Uterus (tissue), 3 donors: ENCODE measurements at regions not wholly inside any gene's neighbourhood (a gene's known extent, or its start where the extent isn't known, plus 50 kb on each side); places are given as distances from the start of the nearest gene placed in this dataset.

Experiments
- DNase-seq, 2 donors: peaks; one replicate each; pipeline ENCODE4 v3.0.0-alpha.2; 2019 to 2020
- H3K27ac ChIP-seq, 2 donors: fragments of 200-600 bp; sonication (generic); 1 replicate in 1 of 2; 2 replicates in 1 of 2; pipeline ENCODE4 v1.5.1; 2016 to 2018
- H3K27me3 ChIP-seq, 2 donors: fragments of 200-600 bp; sonication (generic); one replicate each; pipeline ENCODE4 v1.5.1; 2018 to 2019; ENCODE audit warnings: control low read depth in 1 of 2
- H3K36me3 ChIP-seq, 2 donors: fragments of 200-600 bp; sonication (generic); one replicate each; pipeline ENCODE4 v1.5.1; 2019; ENCODE audit warnings: control low read depth in 1 of 2
- H3K4me1 ChIP-seq, 2 donors: fragments of 200-600 bp; sonication (generic); one replicate each; pipeline ENCODE4 v1.5.1; 2018 to 2019; ENCODE audit warnings: control low read depth in 1 of 2
- H3K4me3 ChIP-seq, 2 donors: fragments of 200-600 bp; sonication (generic); 1 replicate in 1 of 2; 2 replicates in 1 of 2; pipeline ENCODE4 v1.5.1; 2018 to 2019; ENCODE audit warnings: mild to moderate bottlenecking in 1 of 2
- H3K9me3 ChIP-seq, 2 donors: fragments of 200-600 bp; sonication (generic); one replicate each; pipeline ENCODE4 v1.5.1; 2019; ENCODE audit warnings: control low read depth in 1 of 2
- CTCF ChIP-seq, 4 experiments: fragments of 200-600 bp in 2 of 4; fragments of 450-650 bp in 2 of 4; sonication (generic) in 2 of 4; IDR thresholded peaks; one replicate each; pipeline ENCODE4 v1.5.1; 2016 to 2019; ENCODE audit warnings: antibody characterized with exemption in 4 of 4, mild to moderate bottlenecking in 2 of 4, moderate library complexity in 1 of 4
- POLR2A ChIP-seq, 2 donors: fragments of 450-650 bp; IDR thresholded peaks; one replicate each; pipeline ENCODE4 v1.6.1; 2016; ENCODE audit warnings: antibody characterized with exemption in 2 of 2, mild to moderate bottlenecking in 1 of 2, moderate library complexity in 1 of 2
- intact Hi-C: fragments of 100-400 bp; cut with DNase I; formaldehyde crosslinking; loops from one replicate; pipeline ENCODE4 v1.15.1; 2023; ENCODE audit warnings: low total_unique reads
- donor health status: DM: yes; HTN: yes; CAD: no.

- intact Hi-C loops: no loop called here
- Histone ChIP-seq H3K4me1 (no peaks in the 10 kb centered on the region), H3K27me3 (no peaks in the 10 kb centered on the region), H3K9me3 (no peaks in the 10 kb centered on the region), H3K4me3 (no peak overlapping the region), H3K27ac (peak overlapping the region; percentile 68 to 73), H3K36me3 (no peaks in the 10 kb centered on the region)
- DNase-seq: peak; percentile 44 to 81
- TF ChIP-seq CTCF (IDR thresholded peaks at IDR 0.05): no peak
- no peak for TF ChIP-seq POLR2A (IDR thresholded peaks at IDR 0.05)
Measured at GRCh38 chr2:54360055-54360792, 95.9 kb upstream of the SPTBN1 start.

- Histone ChIP-seq H3K27ac (no peak overlapping the region), H3K9me3 (no peaks in the 10 kb centered on the region), H3K27me3 (no peaks in the 10 kb centered on the region), H3K4me3 (no peak overlapping the region), H3K36me3 (no peaks in the 10 kb centered on the region), H3K4me1 (no peaks in the 10 kb centered on the region)
- DNase-seq: no peak
- no peak for TF ChIP-seq POLR2A (IDR thresholded peaks at IDR 0.05)
- TF ChIP-seq CTCF (IDR thresholded peaks at IDR 0.05): no peak
- intact Hi-C loops: no loop called here
Measured at GRCh38 chr2:54364409-54364808, 91.7 kb upstream of the SPTBN1 start.

- Histone ChIP-seq H3K27me3 (no peaks in the 10 kb centered on the region), H3K36me3 (no peaks in the 10 kb centered on the region), H3K27ac (no peak overlapping the region), H3K4me1 (no peaks in the 10 kb centered on the region), H3K4me3 (no peak overlapping the region), H3K9me3 (no peaks in the 10 kb centered on the region)
- no peak for DNase-seq
- intact Hi-C loops: no loop called here
- TF ChIP-seq CTCF (IDR thresholded peaks at IDR 0.05): no peak
- no peak for TF ChIP-seq POLR2A (IDR thresholded peaks at IDR 0.05)
Measured at GRCh38 chr2:54365661-54366060, 90.5 kb upstream of the SPTBN1 start.

GRCh38 chr2:54366487-54367280 is 89.4 kb upstream of the SPTBN1 start:
- Histone ChIP-seq H3K4me1 (no peaks in the 10 kb centered on the region), H3K4me3 (no peak overlapping the region), H3K27me3 (no peaks in the 10 kb centered on the region), H3K9me3 (no peaks in the 10 kb centered on the region), H3K27ac (no peak overlapping the region), H3K36me3 (no peaks in the 10 kb centered on the region)
- TF ChIP-seq POLR2A (IDR thresholded peaks at IDR 0.05): no peak
- no peak for TF ChIP-seq CTCF (IDR thresholded peaks at IDR 0.05)
- DNase-seq: no peak
- intact Hi-C loops: no loop called here

- Histone ChIP-seq H3K4me1 (no peaks in the 10 kb centered on the region), H3K4me3 (no peak overlapping the region), H3K9me3 (no peaks in the 10 kb centered on the region), H3K27me3 (no peaks in the 10 kb centered on the region), H3K36me3 (no peaks in the 10 kb centered on the region), H3K27ac (peak overlapping the region; percentile 47 to 62)
- no peak for TF ChIP-seq POLR2A (IDR thresholded peaks at IDR 0.05)
- TF ChIP-seq CTCF (IDR thresholded peaks at IDR 0.05): no peak
- intact Hi-C loops: no loop called here
- no peak for DNase-seq
Measured at GRCh38 chr2:54370405-54371104, 85.6 kb upstream of the SPTBN1 start.
